ENCODE measurements at regions not wholly inside any gene's neighbourhood (a gene's known extent, or its start where the extent isn't known, plus 50 kb on each side); places are given as distances from the start of the nearest gene placed in this dataset.
"Not testable (repeated sequence)": the region's sequence is repeated elsewhere in the genome, so short reads cannot be mapped to it uniquely, and the experiment has no call there.

DNA sequence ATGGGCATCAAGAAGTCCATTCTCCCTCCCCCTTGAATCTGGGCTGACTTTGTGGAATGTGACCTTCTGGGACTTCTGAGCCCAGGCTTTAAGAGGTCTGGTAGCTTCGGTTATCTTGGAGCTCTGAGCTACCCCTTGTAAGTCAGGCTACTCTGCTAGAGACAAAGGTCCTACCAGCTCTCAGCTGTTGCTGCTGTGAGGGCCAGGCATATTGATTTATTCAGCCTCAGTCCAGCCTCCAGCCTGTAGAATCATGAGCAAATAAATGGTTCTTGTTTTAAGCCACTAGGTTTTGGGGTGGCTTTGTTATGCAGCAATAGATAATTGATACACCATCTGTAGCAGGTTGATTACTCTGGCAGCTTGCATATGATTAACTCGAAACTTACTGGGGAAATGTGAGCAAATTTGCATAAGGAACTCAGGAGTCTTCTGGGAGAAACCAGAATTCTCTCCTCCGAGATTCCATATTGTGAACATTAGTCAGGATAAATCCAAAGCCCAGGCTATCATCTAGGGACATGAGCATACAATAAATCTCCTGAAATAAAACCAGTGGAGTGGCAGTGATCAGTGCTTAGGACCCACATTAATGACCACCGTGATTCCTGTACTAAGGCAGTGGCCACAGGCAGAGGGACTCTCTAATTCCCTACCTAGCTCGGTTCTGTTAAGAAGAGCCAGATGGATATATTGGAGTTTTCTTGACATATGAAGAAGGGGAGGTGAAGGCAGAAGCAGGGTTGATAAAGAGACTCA lies 336.1 kb downstream of the CDC5L start:
- DNase-seq: no peak

DNA sequence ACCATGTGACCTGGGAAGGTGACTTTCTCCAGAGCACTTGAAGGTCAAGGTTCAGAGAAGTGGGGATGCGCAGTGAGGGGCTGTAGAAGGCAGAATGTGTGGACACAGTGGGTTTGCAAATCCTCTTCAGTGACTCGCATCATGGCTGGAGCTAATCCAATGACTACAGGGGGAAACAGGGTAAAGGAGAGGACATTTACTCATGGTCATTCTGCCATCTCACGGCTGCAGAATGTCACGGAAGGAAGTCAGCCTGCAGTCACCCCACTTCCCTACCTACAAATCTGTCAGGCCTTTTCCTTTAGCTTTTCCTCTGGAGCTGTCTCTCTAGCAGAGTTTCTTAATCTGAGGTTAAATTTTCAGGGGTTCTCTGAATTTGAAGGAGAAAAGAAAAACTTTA lies 337.6 kb downstream of the CDC5L start:
- peak; percentile 8 for DNase-seq

DNA sequence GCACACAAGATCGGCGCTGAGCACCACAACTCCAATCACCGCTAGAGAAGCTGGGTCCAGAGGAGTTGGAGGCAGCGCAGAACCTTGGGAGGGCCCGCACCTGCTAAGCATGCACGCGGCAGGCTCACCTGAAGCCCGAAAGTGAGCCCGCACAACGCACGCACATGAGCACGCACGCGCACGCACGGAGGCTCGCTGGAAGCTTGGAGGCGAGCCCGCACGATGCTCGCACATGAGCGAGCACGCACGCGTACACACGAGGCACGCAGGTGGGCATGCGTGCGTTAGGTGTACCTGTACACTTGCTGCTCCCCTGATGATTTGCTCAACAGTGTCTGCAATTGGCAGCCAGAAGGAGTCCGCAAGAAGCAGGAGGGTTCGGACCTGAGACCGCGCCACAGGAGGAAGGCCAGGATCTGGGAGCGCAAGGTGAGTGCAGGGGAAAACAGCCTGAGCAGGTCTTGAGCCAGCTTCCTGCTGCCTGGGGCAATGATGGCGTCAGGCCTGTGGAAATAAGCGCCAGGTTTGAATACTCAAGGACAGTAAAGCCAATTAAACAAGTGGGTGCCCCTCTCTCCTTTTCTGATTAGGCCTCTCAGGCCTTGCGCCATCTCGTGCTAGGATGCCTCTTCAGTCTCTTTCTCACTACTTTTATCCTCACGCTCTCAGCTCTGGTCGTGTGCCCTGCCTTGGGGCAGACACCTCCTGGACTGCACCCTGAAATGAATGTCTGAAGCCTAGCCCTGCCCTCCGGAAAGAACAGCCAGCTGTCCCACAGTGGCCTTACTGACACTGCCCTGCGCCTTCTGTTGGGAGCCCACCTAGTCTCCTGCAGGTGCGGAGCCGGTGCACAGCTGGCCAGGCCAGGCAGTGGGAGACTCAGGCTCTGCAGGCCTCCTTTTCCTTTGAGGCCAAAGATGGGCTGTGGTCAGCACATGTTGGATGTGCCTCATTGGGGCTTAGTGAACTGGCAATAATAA lies 340.4 kb downstream of the CDC5L start:
- no peak for DNase-seq

DNA sequence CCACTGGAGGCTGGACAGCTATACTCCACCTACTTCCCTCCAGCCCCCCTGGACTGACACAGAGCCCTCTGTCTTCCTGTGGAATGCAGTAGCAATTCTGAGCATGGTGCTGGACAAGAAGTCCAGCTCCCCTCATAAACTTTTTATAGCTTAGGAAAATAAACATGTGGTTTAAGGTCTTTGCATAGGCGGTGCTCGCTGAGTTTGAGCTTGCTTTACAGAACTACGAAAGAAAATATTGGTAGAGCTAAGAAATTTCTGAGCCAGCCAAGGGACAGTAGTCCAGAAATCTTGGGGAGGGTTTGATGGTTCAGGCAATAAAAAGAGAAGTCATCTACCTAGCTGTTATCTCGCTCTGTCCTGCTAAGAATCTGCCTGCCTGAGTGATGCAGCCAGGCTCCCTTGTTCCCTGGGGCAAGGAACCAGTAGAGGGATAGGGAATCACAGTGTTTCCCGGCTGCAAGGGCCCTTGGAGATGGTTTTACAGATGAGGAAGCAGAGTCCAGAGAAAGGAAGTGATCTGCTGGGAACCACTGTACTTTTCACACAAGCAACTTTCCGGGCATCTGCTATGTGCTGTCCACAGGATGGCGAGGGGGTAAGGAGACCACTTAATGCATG lies 343.4 kb downstream of the CDC5L start:
- DNase-seq: no peak

DNA sequence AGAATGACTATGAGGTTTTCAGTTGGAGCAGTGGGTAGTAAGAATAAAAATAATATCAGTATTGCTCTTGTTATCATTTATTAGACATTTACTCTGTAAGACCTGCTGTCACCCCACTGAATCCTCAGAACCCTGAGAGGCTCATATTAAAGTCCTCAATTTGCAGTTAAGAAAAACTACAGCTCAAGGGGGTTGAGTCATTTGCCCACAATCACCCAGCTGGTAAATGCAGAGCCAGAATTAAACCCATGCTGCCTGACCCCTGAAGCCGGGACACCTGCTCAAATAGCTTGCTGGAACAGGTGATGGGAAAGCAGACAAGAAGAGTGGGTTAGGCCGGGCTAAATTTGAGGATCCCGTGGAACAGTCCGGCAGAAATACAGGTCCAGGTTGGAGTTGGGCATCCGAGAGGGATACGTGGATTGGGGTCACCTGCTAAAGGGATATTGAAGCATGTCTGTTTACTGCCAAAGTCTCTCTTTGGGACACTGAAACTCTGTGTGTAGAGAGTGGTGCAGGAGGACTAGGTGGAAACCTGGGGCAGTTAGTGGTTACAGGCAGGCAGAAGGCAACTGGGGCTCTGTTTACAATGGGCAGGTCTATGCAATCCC lies 344.1 kb downstream of the CDC5L start:
- no peak for DNase-seq

DNA sequence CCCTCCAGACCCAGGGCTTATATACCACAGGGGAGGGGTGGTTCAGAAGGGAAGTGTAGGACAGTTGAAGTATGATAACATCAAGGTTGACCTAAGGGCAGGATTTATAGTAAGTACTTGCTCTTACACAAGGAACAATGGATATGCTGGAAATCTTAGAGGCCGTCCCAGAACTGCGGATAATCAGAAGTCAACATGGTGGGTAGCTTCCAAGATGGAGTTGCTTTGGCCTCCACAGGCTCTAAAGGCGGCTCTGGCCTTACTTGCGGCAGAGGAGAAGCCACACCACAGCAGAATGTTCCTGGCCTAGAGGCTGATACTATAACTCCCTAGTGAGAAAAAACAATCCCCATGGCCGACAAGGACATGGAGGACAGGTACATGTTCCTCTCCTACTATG lies 344.7 kb downstream of the CDC5L start:
- no peak for DNase-seq

DNA sequence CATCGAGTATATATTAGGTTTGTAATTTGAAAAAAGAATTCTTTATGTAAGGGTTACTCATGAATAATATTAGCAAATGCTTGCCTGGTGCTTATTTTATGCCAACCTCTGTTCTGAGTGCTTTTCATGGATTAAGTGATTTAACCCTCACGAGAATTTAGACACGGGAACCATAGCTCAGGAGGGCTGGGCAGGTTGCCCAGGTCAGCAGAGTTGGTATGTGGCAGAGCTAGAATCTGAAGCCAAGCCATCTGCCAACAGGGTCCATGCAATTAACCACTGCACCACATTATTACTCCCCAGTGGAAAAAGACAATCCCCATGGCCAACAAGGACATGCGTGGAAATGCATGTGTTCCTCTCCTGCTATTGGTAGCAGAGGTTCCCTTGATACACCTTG lies 345.6 kb downstream of the CDC5L start:
- no peak for DNase-seq

DNA sequence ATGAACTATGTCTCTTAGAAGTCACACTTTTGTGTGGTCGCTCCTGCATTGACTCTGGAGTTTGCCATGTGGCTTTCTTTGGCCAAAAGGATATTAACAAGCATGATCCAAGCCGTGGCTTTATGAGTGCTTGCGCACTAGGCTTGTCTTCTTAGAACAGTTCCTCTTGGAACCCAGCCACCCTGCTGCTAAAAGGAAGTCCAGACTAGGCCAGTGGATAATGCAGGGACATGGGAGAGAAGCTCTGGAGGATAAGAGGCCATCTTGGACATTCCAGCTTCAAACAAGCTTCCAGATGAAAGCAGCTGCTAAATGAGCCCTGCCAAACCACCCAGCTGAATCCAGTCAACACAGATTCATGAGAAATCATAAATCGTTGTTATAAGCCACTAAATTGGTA lies 346.4 kb downstream of the CDC5L start:
- no peak for DNase-seq

DNA sequence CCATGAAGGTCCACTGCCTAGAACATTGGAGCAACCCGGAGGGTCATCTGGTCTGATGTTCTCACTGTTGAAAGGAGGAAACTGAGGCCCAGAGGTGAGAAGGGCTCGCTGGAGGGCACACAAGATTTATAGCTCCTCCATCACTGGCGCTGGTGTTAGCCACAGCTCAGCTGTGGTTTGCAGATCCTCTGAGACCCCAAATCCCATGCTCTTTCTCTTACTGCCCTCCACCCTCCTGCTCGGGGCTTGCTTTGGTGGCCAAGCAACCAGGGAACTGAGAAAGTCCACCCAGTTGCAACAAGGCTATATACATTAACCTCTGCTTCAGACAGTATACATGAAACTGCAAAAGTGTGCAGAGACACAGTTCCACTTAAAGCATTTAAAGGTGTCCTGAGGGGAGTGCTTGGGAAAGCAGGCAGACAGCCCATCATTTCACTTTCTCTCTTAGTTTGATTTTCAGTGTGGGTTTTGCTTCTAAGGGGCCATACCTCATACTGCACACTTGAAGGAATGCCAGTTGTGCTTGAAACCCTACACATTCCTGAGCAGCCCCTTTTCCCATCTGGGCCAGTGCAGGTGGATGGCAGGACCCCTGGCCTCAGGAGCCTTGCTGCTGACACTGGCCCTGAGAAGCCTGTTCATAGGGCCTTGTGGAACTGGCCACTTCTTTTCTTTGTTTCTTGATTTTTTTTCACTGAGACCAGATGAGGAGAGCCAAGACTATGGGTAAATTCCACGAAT lies 347.6 kb downstream of the CDC5L start:
- DNase-seq: no peak

DNA sequence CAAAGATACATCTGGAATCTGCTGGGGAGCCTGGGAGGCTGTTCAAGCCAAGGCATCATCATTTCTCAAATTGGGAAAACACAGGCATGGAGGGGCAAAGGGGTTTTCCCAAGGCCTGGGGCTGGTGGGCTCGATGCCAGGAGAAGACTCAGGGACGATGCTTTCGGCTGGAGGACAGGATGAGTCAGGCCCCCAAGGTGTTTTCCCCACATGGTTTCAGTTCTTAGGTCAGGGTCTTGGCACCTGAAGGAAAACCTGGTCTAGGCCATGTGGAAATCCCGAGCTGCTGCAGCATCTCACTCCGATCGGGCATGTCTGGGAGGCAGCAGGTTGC lies 348.1 kb downstream of the CDC5L start:
- no peak for DNase-seq

DNA sequence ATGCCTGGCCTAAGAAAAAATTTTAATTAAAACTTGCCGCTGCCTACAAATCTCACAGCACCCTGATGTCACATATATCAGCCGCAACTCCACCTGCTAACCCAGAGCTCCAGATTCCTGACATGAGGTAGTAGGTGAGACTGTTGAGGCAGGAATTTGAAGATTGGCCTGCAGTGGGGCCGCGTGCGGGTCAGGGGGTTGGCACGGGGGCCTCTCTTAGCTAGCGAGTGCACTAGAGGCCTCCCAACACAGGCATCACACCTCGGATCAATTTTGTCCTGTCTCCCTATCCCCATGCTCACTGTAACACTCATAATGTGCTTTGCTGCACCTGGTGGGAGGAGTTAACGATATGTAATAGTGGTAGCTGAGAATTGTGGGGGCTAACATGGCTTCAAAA lies 349.8 kb downstream of the CDC5L start:
- DNase-seq: no peak

DNA sequence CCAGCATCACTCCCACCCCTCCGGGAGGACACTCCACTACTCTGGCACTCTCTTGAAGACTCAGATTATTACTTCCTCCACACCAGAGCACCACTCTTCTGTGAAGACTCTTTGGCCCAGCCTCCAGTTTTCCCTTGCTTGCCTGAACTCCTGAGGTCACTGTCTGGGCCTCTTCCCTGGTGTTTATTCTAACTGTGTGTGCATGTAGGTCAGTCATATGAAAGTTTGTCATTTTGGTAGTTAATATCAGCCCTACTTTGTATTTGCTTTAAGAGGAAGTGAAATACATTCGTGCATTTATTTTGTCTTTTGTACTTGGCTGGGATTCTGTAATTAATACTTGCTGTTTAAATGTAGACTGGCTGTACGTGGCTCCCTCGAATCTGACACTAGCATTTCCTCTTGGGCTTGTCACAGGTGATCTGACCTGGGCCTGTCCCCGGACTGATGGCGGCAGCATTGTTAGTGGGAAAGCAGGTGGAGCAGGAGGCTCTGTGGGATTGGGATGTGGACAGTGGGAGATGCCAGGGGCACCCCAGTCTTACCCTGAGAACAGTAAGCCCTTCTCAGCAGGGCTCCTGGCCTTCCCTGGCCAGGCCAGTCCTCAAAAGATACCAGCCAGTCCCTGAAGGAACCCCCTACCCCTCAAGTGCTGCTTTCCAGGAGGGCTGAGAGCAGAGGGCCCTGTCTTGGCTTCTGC lies 350.5 kb downstream of the CDC5L start:
- no peak for DNase-seq

DNA sequence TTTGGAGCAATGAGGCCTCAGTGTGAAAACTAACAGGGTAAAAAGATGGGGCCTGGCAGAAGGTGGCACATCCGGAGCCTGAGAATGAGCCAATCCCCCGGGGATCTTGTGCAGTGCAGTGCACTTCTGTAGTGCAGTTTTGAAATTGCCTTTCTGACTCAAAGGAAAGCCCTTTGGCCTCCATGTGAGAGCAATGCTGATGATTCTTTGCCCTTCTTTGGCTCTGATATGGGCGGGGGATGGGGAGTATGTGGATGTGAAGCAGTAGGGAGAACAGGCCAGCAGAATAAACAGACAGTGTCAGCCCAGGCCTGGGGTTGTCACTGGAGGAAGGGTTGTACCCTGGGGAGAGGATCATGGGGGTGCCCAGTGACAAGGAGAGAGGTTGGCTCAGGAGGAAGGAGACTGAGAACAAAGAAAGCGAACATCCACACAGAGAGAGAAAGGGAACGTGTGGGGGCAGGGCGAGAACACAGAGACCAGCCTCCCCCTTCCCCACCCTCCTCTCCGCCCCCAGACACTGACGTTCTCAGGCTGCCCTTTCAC lies 351.2 kb downstream of the CDC5L start:
- no peak for DNase-seq

DNA sequence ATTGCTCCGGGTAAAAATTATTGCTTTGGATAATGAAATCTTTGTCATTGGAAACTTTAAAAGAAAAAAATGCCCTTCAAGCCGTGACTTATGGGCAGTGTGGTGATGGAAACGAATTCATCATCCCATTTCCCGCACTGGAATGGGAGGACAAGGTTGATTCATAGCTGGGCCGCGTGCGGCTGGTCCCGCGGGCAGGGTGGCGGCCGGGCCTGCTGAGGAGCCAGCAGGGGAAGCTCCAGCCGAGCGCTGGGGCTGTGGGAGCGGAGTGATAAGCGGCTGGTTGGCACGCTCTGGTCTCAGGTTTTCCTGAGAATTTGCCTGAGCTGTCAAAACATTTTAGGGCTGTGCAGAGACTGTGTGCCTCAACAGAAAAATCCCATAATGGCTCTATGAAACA lies 351.7 kb downstream of the CDC5L start:
- DNase-seq: no peak

DNA sequence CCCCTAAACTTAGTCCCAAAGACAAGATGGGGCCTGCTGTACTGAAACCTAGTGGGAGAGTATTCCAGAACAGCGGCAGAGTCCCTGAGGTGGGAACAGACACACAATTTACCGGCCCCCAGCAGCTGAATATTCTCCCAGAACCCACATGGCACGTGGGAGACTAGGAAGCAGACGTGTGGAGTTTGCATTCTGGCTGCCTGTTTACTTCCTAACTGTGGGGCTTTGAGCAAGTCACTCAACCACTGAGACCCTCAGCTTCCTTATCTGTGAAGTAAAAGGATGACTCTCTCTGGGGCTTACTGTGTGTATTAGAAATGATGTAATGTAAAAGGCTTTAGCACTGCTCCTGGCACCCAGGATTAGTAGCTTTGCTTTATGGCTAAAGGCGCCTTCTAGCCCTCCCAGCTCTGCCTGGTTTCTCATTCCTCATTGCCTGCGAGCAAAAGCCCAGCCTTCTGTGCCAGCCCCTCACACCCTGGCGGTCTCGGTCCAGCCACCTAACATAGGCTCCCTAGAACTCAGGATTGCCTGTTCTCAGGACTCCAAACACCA lies 353.1 kb downstream of the CDC5L start:
- no peak for DNase-seq

DNA sequence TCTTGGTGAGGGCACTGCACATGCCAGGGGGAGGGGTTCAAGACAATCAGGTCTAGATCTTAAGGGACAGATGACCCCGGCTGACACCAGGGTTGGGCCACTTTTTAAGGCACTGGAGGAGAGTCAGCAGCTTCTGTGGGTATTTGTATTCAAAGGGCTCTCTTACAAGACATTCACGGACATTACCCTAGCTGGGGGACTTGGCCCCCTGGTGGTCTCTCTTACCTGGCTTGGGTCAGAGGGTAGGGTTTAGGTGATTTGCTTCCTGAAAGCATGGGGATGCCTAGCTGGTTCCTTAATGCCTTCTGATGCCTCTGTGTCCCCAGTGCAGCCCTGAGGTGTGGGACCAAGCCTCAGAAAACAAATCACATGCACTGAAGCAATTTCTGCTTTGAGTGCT lies 354.7 kb downstream of the CDC5L start:
- no peak for DNase-seq

DNA sequence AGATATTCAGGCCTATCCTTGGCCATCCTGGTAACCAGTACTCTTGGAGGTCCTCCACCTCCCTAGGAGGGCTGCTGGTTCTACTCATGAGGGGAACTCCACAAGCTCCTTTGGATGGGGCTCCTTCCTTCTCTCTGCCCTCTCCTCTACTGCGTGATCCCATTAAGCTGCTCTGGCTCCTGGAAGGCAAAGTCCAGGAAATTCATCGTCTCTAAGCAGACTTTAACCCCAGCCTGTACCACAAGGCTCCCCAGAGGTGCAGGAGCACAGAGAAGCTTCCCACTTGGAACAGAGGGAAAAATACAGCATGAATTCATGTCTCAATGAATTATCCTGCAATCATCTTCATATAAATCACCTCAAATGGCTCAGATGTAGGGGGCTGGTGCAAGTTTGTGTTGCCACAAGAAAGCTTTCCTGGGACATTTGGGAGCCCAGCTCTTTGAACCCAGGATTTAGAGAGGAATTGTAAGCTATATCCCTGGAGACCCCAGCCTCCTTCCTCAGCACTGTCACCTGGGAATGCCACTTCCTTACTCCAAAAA lies 355.4 kb downstream of the CDC5L start:
- no peak for DNase-seq

DNA sequence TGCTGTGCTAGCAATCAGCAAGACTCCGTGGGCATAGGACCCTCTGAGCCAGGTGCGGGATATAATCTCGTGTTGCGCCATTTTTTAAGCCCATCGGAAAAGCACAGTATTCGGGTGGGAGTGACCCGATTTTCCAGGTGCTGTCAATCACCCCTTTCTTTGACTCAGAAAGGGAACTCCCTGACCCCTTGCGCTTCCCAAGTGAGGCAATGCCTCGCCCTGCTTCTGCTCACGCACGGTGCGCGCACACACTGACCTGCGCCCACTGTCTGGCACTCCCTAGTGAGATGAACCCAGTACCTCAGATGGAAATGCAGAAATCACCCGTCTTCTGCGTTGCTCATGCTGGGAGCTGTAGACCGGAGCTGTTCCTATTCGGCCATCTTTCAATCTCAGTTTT lies 372.6 kb downstream of the CDC5L start:
- not testable (repeated sequence) for DNase-seq

DNA sequence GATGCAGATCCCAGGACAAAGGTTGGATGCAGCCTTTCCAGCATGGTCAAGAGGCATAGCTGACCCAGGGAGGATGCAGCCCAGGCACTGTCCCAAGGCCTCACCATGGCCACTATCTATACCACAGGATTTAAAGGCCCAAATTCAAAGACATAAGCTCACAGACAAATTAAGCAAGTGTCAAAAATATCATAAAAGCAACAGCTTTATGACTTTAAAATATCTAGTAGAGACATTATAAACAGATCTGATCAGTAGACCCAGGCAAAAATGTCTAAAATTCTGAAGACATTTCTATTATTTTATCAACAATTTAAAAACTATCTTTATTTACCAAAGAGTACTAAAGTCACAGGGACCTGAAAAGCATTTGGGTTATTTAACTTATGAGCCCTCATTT lies 373.5 kb downstream of the CDC5L start:
- DNase-seq: no peak

DNA sequence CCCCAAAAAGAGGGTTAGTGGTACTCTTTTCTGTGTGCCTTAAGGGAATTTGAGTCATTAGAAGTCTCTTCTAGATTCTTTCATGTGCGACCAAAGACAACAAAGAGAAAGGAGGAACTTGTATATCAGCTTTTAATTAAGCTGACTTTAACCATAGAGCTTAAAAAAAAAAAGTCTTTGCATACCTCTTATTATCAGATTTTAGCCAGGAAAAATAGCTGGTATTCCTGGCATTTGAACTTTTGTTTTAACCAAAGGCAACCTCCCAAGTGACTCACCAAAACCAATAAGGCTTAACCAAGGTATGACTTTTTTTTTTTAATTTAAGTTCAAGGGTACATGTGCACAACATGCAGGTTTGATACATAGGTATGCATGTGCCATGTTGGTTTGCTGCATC lies 375.0 kb downstream of the CDC5L start:
- no peak for DNase-seq
